Ectodermal cell (in vitro differentiated cells): ENCODE measurements at regions not wholly inside any gene's neighbourhood (a gene's known extent, or its start where the extent isn't known, plus 50 kb on each side); places are given as distances from the start of the nearest gene placed in this dataset.

Source experiments
- H3K27ac ChIP-seq: 2 replicates; pipeline ENCODE4 v1.7.0; 2013; ENCODE audit warnings: mild to moderate bottlenecking, low read depth, low read length; ENCODE audit not compliant: insufficient read depth, poor library complexity, severe bottlenecking
- H3K27me3 ChIP-seq: 2 replicates; pipeline ENCODE4 v1.7.0; 2013; ENCODE audit warnings: mild to moderate bottlenecking, low read length; ENCODE audit not compliant: insufficient read depth, control insufficient read depth, poor library complexity, severe bottlenecking
- H3K36me3 ChIP-seq: one replicate; pipeline ENCODE4 v1.7.0; 2013; ENCODE audit warnings: low read length; ENCODE audit not compliant: control insufficient read depth, insufficient read depth
- H3K4me1 ChIP-seq: one replicate; pipeline ENCODE4 v1.7.0; 2013; ENCODE audit warnings: low read length; ENCODE audit not compliant: control insufficient read depth, insufficient read depth
- H3K4me3 ChIP-seq: 2 replicates; pipeline ENCODE4 v1.7.0; 2013; ENCODE audit warnings: low read depth, low read length, control low read depth; ENCODE audit not compliant: insufficient read depth
- H3K9me3 ChIP-seq: 2 replicates; pipeline ENCODE4 v1.7.0; 2013; ENCODE audit warnings: mild to moderate bottlenecking, low read length, moderate library complexity; ENCODE audit not compliant: control insufficient read depth
- WGBS, 2 experiments: methylation state at CpG; one replicate each; pipeline ENCODE4 v1.1.7; 2013; ENCODE audit warnings: missing lambda C conversion rate in 2 of 2; 5-methylcytosine and 5-hydroxymethylcytosine counted together

DNA sequence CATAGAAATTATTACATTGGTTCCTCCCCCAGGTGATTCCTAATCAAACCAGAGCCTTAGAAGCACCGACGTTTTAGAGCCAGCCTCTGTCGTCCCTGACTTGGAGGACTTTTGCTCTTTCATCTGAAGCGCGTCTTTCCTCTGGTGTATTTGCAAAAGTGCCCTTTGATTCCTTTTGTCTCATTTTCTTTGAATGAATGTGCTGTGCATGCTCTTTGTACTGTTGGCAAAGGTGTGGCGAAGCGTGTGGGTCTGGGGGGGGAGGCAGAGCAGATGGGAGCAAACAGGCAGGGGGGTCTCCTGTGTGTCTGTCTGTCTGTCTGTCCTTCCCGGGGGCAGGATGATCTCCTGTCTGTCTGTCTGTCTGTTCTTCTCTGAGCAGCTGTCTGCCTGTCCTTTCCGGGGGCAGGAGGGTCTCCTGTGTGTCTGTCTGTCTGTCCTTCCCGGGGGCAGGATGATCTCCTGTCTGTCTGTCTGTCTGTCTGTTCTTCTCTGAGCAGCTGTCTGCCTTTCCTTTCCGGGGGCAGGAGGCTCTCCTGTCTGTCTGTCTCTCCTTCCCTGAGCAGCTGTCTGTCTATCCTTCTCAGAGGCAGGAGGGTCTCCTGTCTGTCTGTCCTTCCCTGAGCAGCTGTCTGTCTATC lies 205.5 kb upstream of the MYT1L start:
- no peaks in the 10 kb centered on the region for H3K27me3 ChIP-seq
- H3K9me3 ChIP-seq = no peaks in the 10 kb centered on the region
- no peak overlapping the region for H3K27ac ChIP-seq
- H3K36me3 ChIP-seq = no peaks in the 10 kb centered on the region
- 91 to 93% methylated on average over 11 of the region's 11 CpGs for WGBS, 2 experiments
- no peaks in the 10 kb centered on the region for H3K4me1 ChIP-seq
- no peak overlapping the region for H3K4me3 ChIP-seq

DNA sequence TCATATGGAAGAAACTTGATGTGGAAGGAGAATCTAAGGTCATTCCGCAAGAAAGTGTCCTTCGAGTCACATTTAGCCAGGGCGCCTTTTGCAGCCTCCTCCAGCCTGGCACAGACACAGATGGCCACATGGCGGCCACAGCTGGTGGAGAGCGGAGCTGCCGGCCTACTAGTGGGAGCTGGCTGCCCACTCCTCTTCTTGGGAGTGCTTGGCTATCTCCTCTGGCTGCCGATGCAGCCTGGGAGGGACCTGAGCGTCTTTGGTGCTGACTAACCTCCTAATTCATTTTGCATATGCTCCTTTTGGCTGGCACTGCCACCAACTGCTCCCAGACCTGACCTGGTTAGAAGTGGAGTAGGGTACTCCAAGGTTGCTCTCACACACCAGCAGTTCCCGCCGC lies 199.3 kb upstream of the MYT1L start:
- Histone ChIP-seq H3K9me3 (no peaks in the 10 kb centered on the region), H3K27ac (no peak overlapping the region), H3K36me3 (no peaks in the 10 kb centered on the region), H3K27me3 (no peaks in the 10 kb centered on the region), H3K4me1 (no peaks in the 10 kb centered on the region), H3K4me3 (no peak overlapping the region)
- 93 to 94% methylated on average over 10 of the region's 10 CpGs for WGBS, 2 experiments

DNA sequence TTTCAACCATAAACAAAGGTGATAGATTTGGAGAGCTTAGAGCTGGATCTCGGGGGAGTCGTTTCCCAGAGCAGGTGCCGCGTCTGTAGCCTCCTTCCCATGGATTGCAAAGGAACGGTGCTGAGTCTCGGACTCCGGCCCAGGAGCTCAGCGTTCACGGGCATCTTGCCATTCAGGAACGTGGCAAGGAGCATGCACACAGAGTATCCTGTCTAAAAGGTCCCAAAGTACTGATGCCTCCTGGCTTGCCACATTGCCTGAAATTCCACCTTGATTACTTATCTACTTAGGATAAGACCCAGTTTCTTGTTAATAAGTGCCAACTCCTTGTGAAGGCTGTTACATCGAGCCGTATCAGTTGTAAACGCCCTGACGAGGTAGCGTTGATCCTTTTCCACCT lies 197.8 kb upstream of the MYT1L start:
- Histone ChIP-seq H3K4me1 (no peaks in the 10 kb centered on the region), H3K36me3 (no peaks in the 10 kb centered on the region), H3K27me3 (no peaks in the 10 kb centered on the region), H3K27ac (no peak overlapping the region), H3K9me3 (no peaks in the 10 kb centered on the region), H3K4me3 (no peak overlapping the region)
- 94% methylated on average over 15 of the region's 15 CpGs for WGBS, 2 experiments

DNA sequence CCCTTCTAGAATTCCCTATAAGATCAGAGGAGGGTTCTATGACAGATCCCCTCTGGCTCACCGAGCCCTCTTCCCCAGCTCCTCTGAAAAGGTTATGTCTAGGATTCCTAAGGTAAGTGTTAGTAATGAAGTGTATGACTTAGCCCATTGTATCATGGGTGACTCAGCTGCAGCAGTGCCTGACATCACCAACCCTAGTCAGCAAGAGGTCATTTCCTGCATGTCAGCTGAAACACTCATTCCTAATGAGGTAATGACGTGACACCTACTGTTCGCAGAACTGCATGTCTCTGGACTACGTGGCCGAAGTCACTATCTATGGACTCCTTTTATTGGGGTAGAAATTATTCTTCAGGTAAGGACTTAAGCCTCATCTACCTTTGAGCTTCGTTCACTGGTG lies 196.1 kb upstream of the MYT1L start:
- H3K27ac ChIP-seq = no peak overlapping the region
- 90 to 96% methylated on average over 6 of the region's 6 CpGs for WGBS, 2 experiments
- no peaks in the 10 kb centered on the region for H3K36me3 ChIP-seq
- H3K9me3 ChIP-seq = no peaks in the 10 kb centered on the region
- no peaks in the 10 kb centered on the region for H3K27me3 ChIP-seq
- H3K4me1 ChIP-seq = no peaks in the 10 kb centered on the region
- H3K4me3 ChIP-seq = no peak overlapping the region

DNA sequence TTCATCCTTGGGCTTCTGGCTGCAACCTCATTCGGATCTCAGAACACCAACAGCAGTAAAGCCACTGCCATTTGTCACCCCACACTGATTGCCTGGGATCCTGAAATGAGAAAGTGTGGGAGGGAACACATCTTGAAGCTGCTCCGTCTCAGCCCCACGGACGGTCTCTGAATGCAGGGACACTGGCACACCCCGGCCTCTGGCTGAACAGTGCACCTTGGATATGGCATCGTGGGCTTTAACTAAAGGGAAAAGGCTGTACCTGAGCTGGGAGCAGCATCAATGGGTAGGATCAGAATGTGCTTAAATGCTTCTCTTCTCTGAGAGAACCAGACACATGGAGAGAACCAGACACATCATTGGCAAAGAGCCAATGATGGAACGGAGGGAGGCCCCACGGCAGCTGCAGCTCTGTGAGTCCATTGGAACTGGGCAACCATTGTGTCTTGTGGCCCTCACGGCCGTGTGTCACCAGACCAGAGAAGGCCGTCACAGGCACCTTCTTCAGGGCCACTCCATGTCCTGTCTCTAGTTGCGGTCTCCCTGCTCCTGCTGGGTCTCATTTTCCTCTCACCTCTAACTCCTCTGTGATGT lies 193.4 kb upstream of the MYT1L start:
- WGBS, 2 experiments = 86 to 89% methylated on average over 12 of the region's 12 CpGs
- no peak overlapping the region for H3K27ac ChIP-seq
- H3K27me3 ChIP-seq = no peaks in the 10 kb centered on the region
- no peak overlapping the region for H3K4me3 ChIP-seq
- no peaks in the 10 kb centered on the region for H3K9me3 ChIP-seq
- no peaks in the 10 kb centered on the region for H3K4me1 ChIP-seq
- H3K36me3 ChIP-seq = no peaks in the 10 kb centered on the region

GRCh38 chr2:2523461-2524347 lies 192.6 kb upstream of the MYT1L start:
- no peaks in the 10 kb centered on the region for H3K36me3 ChIP-seq
- 75 to 83% methylated on average over 4 to 7 of the region's 7 CpGs for WGBS, 2 experiments
- no peak overlapping the region for H3K27ac ChIP-seq
- H3K4me3 ChIP-seq = no peak overlapping the region
- H3K27me3 ChIP-seq = no peaks in the 10 kb centered on the region
- H3K9me3 ChIP-seq = no peaks in the 10 kb centered on the region
- no peaks in the 10 kb centered on the region for H3K4me1 ChIP-seq

- H3K27ac ChIP-seq = no peak overlapping the region
Measured at GRCh38 chr2:2520401-2520811, 189.3 kb upstream of the MYT1L start.

GRCh38 chr2:2519381-2519780 lies 188.3 kb upstream of the MYT1L start:
- Histone ChIP-seq H3K4me1 (no peaks in the 10 kb centered on the region), H3K9me3 (no peaks in the 10 kb centered on the region), H3K27me3 (no peaks in the 10 kb centered on the region), H3K4me3 (no peak overlapping the region), H3K36me3 (no peaks in the 10 kb centered on the region), H3K27ac (no peak overlapping the region)
- WGBS, 2 experiments = 94 to 96% methylated on average over 1 of the region's 1 CpG

More at GRCh38 chr2:2520401-2520811, 189.3 kb upstream of the MYT1L start:
- H3K4me3 ChIP-seq = no peak overlapping the region
- H3K9me3 ChIP-seq = no peaks in the 10 kb centered on the region
- no peaks in the 10 kb centered on the region for H3K4me1 ChIP-seq
- H3K27me3 ChIP-seq = no peaks in the 10 kb centered on the region
- WGBS, 2 experiments = 56 to 57% methylated on average over 10 of the region's 10 CpGs
- no peaks in the 10 kb centered on the region for H3K36me3 ChIP-seq

- Histone ChIP-seq H3K4me3 (no peak overlapping the region), H3K36me3 (no peaks in the 10 kb centered on the region), H3K4me1 (no peaks in the 10 kb centered on the region), H3K27ac (no peak overlapping the region), H3K9me3 (no peaks in the 10 kb centered on the region), H3K27me3 (no peaks in the 10 kb centered on the region)
- WGBS, 2 experiments = 60 to 72% methylated on average over 2 of the region's 2 CpGs
Measured at GRCh38 chr2:2517399-2517798, 186.3 kb upstream of the MYT1L start.

DNA sequence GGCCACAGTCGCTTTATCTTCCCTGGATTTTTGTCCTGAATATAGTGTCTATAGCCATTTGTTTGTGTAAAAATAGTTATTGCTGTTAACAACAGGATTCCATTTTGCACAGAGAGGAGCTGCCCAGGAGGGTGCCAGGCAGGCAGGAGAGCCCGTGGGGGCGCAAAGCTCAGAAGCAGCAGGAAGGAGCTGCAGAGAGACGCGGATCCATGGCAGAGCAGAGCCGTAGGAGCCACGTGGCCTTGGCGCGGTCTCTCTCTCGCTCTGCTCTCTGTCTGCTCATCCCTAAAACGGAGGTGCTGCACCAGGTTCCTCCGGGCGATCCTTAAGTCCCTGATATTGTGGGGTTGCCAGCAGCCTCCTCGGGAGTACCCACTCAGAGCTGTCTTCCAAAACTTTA lies 185.3 kb upstream of the MYT1L start:
- 90 to 92% methylated on average over 14 of the region's 14 CpGs for WGBS, 2 experiments
- Histone ChIP-seq H3K9me3 (no peaks in the 10 kb centered on the region), H3K36me3 (no peaks in the 10 kb centered on the region), H3K27ac (no peak overlapping the region), H3K4me1 (no peaks in the 10 kb centered on the region), H3K27me3 (no peaks in the 10 kb centered on the region), H3K4me3 (no peak overlapping the region)
